SK-N-SH (cell line): ENCODE measurements at regions not wholly inside any gene's neighbourhood (a gene's known extent, or its start where the extent isn't known, plus 50 kb on each side); places are given as distances from the start of the nearest gene placed in this dataset.

ENCODE experiments used
- CTCF ChIP-seq: fragments of 200-600 bp; sonication (generic); IDR thresholded peaks from 2 replicates; pipeline ENCODE4 v1.6.1; 2017; ENCODE audit warnings: antibody characterized with exemption, mild to moderate bottlenecking, moderate library complexity
- RFX5 ChIP-seq: IDR thresholded peaks from 2 replicates; pipeline ENCODE4 v1.6.1; 2012; ENCODE audit warnings: mild to moderate bottlenecking, improper control_type of control experiment, low read length

GRCh38 chr11:80211673-80212072, 770.8 kb upstream of the TENM4 start:
- TF ChIP-seq CTCF = no peak
- no peak for TF ChIP-seq RFX5
